ENCODE measurements at regions not wholly inside any gene's neighbourhood (a gene's known extent, or its start where the extent isn't known, plus 50 kb on each side); places are given as distances from the start of the nearest gene placed in this dataset.

GRCh38 chr1:55333461-55333860 lies 118.3 kb upstream of the USP24 start:
- no peak for DNase-seq

GRCh38 chr1:55331351-55331750 lies 116.2 kb upstream of the USP24 start:
- DNase-seq = no peak

- DNase-seq = no peak
Measured at GRCh38 chr1:55329808-55330432, 114.8 kb upstream of the USP24 start.

GRCh38 chr1:55329091-55329490 lies 113.9 kb upstream of the USP24 start:
- DNase-seq = no peak

- DNase-seq = no peak
Measured at GRCh38 chr1:55326496-55327243, 111.5 kb upstream of the USP24 start.

- no peak for DNase-seq
Measured at GRCh38 chr1:55323760-55324159, 108.6 kb upstream of the USP24 start.

DNA sequence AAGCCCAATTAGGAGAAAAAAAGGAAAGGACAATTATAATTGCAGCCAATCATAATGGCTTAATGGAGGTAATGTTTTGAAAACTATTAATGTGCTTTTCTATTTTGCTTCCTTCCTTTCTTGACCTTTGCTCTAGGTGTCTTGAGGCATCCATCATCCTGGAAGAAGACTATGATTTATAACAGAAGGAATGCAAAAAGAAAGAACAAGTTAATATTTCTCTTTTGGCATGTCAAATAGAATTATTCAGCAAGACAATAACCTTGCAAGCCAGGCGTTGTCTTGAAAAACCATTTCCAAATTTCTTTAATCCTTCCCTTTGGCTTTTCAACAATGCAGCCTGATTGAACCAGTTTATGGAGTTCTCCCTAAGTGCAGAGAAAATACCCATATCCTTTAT lies 107.7 kb upstream of the USP24 start:
- DNase-seq = no peak

- DNase-seq = no peak
Measured at GRCh38 chr1:55321942-55322341, 106.8 kb upstream of the USP24 start.

- no peak for DNase-seq
Measured at GRCh38 chr1:55320891-55321290, 105.7 kb upstream of the USP24 start.

DNA sequence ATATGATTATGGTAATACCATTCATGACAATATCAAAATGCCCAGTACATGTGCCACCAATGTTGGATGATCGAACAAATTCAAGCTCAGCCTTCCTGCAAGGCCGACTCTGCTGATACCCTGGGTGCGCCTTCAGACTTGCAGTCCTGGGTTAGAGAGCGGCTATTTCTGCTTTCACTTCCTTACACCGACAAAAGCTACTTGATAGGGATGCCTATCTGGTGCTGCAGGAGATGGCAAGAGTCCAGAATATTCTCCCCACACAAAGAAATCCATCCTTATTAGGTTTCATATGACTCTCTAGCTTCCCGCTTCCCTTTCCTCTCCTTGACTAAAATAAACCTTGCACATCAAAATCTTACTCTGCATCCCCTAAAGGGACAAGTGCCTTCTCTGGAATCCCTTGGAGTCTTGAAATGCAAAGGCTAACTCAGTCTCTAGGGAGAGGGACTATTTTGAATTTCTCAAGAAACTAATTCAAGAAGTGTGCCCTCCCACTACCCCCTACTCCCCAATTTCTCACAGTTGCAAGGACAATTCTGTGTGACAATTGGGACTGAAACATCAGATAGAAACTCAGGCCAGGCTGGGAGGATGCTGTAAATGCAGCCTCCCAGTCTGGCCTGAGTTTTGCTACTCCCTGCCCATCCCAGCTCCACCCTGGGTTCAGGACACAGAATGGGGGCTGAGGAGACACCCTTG lies 103.1 kb upstream of the USP24 start:
- DNase-seq = no peak

GRCh38 chr1:55317673-55318072 lies 102.5 kb upstream of the USP24 start:
- DNase-seq = no peak

DNA sequence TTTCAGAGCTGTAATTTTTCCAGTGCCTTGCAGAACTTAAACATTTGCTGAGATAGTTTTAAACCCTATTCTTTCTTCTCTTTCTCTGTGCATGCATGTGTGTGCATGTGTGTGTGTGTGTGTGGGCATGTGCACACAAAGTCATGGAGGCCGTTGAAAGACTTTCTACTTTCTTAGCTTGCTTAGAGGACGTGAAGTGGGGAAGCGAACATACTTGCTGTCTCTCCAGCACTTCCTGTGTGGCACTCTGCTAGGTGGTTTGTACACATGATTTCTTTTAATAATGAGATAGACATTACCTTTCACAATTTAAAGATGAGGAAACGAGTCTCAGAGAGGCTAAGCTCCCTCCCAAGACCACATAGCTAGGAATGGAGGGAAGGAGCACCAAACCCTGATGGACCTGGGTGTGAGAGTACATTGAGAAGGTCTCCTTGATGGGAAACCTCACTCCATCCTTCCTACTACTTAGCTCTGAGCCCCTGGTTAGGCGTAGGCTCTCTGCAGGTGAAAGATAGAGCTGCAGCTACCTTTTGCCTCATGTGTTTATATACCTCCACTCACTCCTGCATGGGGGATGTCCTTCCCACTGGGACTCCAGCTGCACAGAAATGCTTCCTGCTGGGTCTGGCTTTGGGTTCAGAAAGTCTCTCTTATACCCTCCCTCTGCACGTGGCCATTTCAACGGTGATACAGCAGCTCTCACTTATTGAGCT lies 101.9 kb upstream of the USP24 start:
- DNase-seq = no peak

GRCh38 chr1:55316502-55316901 lies 101.3 kb upstream of the USP24 start:
- no peak for DNase-seq

GRCh38 chr1:55315552-55315951 lies 100.4 kb upstream of the USP24 start:
- no peak for DNase-seq

- no peak for DNase-seq
Measured at GRCh38 chr1:55314740-55315139, 99.6 kb upstream of the USP24 start.

DNA sequence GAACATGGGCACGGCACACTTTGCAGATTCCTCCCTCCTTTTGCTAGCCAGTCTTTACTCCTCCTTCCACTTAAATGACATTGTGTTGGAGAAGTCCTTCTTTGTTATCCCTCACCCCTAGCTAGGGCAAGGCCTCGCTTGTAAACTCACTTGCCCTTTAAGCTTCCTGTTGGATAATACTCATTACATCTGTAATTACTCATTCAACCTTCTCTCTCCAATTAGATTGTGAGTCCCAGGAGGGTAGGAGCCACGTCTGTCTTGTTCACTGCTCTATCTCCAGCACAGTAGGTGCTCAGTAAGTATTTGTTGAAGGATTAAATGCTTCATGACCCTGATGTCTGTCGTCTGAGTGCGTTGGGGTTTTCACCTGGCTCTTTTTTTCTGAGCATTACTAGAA lies 98.7 kb upstream of the USP24 start:
- DNase-seq = no peak

DNA sequence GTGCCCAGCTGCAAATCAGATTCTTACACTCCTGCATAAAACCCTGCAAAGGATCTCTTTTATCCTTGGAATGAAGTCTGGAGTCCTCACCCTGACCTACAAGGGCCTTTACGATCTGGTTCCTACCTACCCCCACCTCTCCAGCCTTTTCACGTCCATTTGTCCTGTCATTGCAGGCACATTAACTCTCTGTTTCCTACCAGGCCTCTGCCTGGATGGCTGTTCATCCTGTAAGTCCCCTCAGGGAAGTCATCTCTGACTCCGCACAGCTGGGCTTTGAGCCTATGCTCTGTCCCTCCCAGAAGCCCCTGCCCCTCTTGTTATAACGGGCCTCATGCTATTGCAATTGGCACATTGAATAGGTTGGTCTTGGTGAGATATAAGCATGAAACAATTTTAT lies 96.8 kb upstream of the USP24 start:
- DNase-seq = no peak

- DNase-seq = no peak
Measured at GRCh38 chr1:55311057-55311641, 96.0 kb upstream of the USP24 start.

DNA sequence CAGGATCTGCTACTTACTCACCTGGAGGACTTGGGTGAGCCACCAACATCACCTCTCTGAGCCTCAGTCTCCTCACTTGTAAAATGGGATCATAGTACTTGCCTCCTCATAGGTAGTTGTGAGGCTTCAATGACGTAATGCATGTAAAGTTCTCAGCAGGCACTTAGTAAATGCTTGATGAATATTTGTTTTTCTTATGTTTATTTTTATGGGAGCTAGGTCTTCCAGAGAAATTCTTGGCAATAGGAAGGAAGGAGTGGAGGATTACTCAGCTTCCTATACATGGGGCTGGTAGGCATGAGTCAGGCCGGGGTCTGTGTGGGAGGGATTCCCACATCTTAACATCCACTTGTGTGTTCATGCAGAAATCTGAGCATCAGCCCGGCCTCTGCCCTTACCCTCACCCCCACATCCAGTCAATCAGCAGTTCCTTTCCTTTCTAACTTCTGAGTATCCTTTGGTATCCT lies 95.4 kb upstream of the USP24 start:
- no peak for DNase-seq

DNA sequence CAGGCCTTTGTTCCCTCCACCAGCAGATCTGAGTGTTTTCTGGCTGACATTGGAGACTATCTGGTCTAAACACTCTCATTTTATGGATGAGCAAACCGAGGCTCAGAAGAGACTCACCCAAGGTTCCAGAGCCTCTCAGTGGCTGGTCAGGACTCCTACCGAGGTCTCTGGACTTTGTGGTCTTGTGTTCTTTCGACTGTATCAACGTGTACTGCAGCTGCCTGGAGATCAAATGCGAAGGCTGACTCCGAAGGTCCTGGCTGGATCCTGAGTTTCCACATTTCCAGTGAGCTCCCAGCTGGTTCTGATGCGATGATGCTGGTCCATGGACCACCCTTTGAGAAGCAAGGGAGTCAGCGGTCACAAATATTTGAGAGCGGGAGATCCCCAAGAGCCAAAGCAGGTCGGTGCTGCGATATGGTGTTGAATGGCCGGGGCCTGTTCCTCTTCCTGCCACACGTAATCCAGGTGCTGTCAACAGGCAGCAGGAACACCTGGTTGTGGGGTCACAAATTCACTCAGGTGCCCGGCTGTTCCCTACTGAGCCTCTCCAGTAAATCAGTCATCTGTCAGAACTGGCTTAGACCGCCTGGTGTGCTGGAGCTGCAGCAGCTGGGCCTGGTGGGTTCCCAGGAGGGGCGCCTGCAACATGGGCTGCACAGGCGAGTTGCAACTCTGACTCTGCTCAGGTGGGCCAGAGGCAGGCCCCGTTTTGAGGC lies 94.8 kb upstream of the USP24 start:
- DNase-seq = no peak

- no peak for DNase-seq
Measured at GRCh38 chr1:55309053-55309452, 93.9 kb upstream of the USP24 start.

GRCh38 chr1:55305735-55306134 lies 90.6 kb upstream of the USP24 start:
- no peak for DNase-seq
